Upper lobe of right lung (tissue), 1 donor: ENCODE measurements at regions not wholly inside any gene's neighbourhood (a gene's known extent, or its start where the extent isn't known, plus 50 kb on each side); places are given as distances from the start of the nearest gene placed in this dataset.

Experiments used
- ATAC-seq: fragments of 200-7000 bp; cut with Tn5 transposase; one replicate; pipeline ENCODE4 v1.9.1; 2020; ENCODE audit warnings: mild to moderate bottlenecking, moderate library complexity
- DNase-seq: peaks from one replicate; pipeline ENCODE4 v3.0.0-alpha.2; 2020
- H3K27ac ChIP-seq: fragments of 200-600 bp; one replicate; pipeline ENCODE4 v1.8.0; 2022
- H3K27me3 ChIP-seq: fragments of 200-600 bp; one replicate; pipeline ENCODE4 v1.8.0; 2022; ENCODE audit warnings: mild to moderate bottlenecking
- H3K36me3 ChIP-seq: fragments of 200-600 bp; one replicate; pipeline ENCODE4 v1.8.0; 2022
- H3K4me1 ChIP-seq: fragments of 200-600 bp; one replicate; pipeline ENCODE4 v1.8.0; 2022
- H3K4me3 ChIP-seq: fragments of 200-600 bp; one replicate; pipeline ENCODE4 v1.8.0; 2022; ENCODE audit warnings: mild to moderate bottlenecking
- H3K9me3 ChIP-seq: fragments of 200-600 bp; one replicate; pipeline ENCODE4 v1.8.0; 2022
- CTCF ChIP-seq: fragments of 200-600 bp; IDR thresholded peaks from one replicate; pipeline ENCODE4 v1.8.0; 2022; ENCODE audit warnings: antibody characterized with exemption
- intact Hi-C: fragments of 100-400 bp; cut with DNase I; formaldehyde crosslinking; loops from one replicate; pipeline ENCODE4 v1.11.0; 2022
- donor health status: DM: no; HTN: yes; CAD: no; lungs with severe emphysema.

DNA sequence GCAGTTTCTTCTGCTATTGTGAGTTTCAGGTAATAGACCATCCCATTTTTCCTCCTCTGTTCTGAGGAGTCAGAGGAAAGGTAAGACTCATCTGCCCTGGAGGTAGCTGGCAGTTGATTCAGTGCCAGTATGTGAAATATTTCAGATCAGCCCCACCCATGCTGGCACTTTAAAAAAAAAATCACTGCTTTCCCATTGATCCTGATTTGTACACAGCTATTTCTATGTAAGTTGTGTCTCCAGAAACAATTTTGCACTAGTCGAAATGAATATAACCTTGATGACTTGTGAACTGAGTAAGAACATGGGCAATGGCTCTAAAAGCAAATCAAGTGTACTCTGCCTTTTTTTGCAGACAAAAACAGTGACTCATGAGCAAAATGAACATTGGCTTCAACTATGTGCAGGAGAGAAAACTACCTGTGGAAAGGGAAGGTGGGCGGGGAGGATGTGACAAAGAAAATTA, 82.0 kb upstream of the OR5AK2 start:
- Histone ChIP-seq H3K9me3 (no peaks in the 10 kb centered on the region), H3K4me1 (no peaks in the 10 kb centered on the region), H3K36me3 (no peaks in the 10 kb centered on the region), H3K27ac (no peak overlapping the region), H3K27me3 (no peaks in the 10 kb centered on the region), H3K4me3 (no peak overlapping the region)
- DNase-seq (no peak), ATAC-seq (no peak)
- TF ChIP-seq CTCF = no peak
- intact Hi-C loops = no loop called here

DNA sequence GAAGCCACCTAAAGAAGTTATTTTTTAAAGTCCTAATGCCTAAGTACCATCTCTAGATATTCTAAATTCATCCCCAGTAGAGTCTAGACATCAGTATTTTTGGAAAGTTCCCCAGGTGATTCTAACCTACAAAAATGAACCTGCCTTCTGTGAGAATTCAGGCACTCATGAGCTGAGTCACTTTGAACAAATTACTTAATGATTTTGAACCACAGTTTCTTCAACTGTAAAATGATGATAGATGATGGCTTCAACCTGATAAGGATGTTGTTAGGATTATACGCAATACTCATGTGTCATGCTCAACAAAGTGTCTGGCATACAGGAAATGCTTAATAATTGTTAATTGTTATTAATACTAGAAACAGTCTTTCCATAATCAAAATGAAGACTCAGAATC, 82.8 kb upstream of the OR5AK2 start:
- H3K27ac ChIP-seq = no peak overlapping the region
- no peaks in the 10 kb centered on the region for H3K36me3 ChIP-seq
- TF ChIP-seq CTCF = no peak
- no peak for DNase-seq
- H3K27me3 ChIP-seq = no peaks in the 10 kb centered on the region
- no peak for ATAC-seq
- no peaks in the 10 kb centered on the region for H3K4me1 ChIP-seq
- H3K9me3 ChIP-seq = no peaks in the 10 kb centered on the region
- H3K4me3 ChIP-seq = no peak overlapping the region
- intact Hi-C loops = no loop called here

DNA sequence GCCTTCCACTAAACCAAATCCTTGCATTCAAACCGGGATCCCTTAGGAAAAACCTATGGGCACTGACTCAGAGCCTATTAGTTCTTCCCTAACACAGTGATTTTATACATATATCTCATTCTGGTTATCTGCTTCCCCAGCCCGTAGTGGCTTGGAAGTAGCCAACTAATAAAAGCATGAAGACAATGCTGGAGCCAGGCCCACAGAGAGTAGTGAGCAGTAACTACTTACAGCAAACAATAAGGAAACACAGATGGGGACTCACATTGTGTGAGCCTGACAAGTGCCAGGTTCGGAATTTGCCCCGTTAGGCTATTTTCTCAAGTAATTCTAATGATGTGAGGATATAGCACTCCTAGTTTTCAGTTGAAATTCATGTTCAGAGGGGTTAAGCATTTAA, 83.3 kb upstream of the OR5AK2 start:
- H3K4me3 ChIP-seq = no peak overlapping the region
- ATAC-seq (no peak), DNase-seq (no peak)
- no peaks in the 10 kb centered on the region for H3K9me3 ChIP-seq
- no peak for TF ChIP-seq CTCF
- H3K27ac ChIP-seq = no peak overlapping the region
- intact Hi-C loops = no loop called here
- no peaks in the 10 kb centered on the region for H3K4me1 ChIP-seq
- H3K36me3 ChIP-seq = no peaks in the 10 kb centered on the region
- H3K27me3 ChIP-seq = no peaks in the 10 kb centered on the region

DNA sequence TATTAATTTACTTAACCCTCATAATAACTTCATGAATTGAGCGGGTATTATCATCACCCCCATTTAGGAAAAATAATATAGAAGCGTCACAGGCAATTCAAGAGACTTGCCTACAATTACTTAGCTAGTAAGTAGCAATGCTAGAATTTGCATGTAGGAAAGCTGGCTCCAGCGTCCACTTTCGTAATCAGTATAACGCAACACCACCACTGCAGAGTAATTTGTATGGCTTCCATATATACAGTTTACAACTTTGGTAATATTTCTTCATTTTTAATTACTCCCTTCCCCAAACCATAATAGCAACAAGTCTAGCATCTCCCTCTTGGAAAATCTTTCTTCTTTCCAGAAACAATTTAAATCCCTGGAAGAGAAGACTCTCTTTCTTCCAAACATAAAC, 89.9 kb upstream of the OR5AK2 start:
- Histone ChIP-seq H3K27me3 (no peaks in the 10 kb centered on the region), H3K9me3 (no peaks in the 10 kb centered on the region), H3K36me3 (no peaks in the 10 kb centered on the region), H3K4me3 (no peak overlapping the region), H3K4me1 (no peaks in the 10 kb centered on the region), H3K27ac (no peak overlapping the region)
- no peak for TF ChIP-seq CTCF
- intact Hi-C loops = no loop called here
- DNase-seq (no peak), ATAC-seq (no peak)

- no peaks in the 10 kb centered on the region for H3K36me3 ChIP-seq
- TF ChIP-seq CTCF = no peak
- H3K4me3 ChIP-seq = no peak overlapping the region
- no peaks in the 10 kb centered on the region for H3K4me1 ChIP-seq
- intact Hi-C loops = no loop called here
- ATAC-seq (no peak), DNase-seq (no peak)
- H3K27ac ChIP-seq = no peak overlapping the region
- no peaks in the 10 kb centered on the region for H3K9me3 ChIP-seq
- no peaks in the 10 kb centered on the region for H3K27me3 ChIP-seq
Measured at GRCh38 chr11:56890584-56891305, 98.0 kb upstream of the OR5AK2 start.

DNA sequence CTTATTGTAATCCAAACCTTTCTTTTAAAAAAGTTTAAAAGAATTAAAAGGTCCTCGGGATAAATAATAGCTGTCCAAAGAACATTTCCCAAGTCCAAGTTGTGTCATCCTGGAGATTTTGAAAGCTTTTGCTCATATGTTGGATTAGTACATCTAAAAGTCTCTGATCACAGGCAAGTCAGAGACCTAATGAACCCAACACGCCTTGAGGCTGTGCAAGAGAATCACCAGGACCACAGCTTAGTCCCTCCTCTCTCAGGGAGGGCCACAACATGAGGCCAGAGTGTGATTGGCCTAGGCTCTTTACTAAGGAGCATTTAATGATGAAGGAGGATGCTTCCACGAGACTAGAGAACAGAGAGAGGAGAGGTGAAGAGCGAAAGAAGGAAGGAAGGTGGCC, 98.7 kb upstream of the OR5AK2 start:
- Histone ChIP-seq H3K4me1 (no peaks in the 10 kb centered on the region), H3K27ac (no peak overlapping the region), H3K36me3 (no peaks in the 10 kb centered on the region), H3K9me3 (no peaks in the 10 kb centered on the region), H3K27me3 (no peaks in the 10 kb centered on the region), H3K4me3 (no peak overlapping the region)
- ATAC-seq (no peak), DNase-seq (no peak)
- TF ChIP-seq CTCF = no peak
- intact Hi-C loops = no loop called here
